Skeletal muscle tissue (tissue), 3 donors: ENCODE measurements at regions not wholly inside any gene's neighbourhood (a gene's known extent, or its start where the extent isn't known, plus 50 kb on each side); places are given as distances from the start of the nearest gene placed in this dataset.

ENCODE experiments used
- H3K27ac ChIP-seq: one replicate; pipeline ENCODE4 v1.7.0; 2013; ENCODE audit warnings: mild to moderate bottlenecking, low read depth, low read length, inconsistent platforms
- H3K27me3 ChIP-seq, 3 donors: one replicate each; pipeline ENCODE4 v1.7.0; 2013; ENCODE audit warnings: low read length in 3 of 3; ENCODE audit not compliant: control insufficient read depth in 3 of 3, insufficient read depth in 3 of 3
- H3K36me3 ChIP-seq, 3 donors: one replicate each; pipeline ENCODE4 v1.7.0; 2013; ENCODE audit warnings: low read length in 3 of 3; ENCODE audit not compliant: control insufficient read depth in 3 of 3, insufficient read depth in 3 of 3
- H3K4me1 ChIP-seq, 3 donors: one replicate each; pipeline ENCODE4 v1.7.0; 2013; ENCODE audit warnings: low read length in 3 of 3, mild to moderate bottlenecking in 3 of 3; ENCODE audit not compliant: control insufficient read depth in 3 of 3, insufficient read depth in 3 of 3
- H3K4me3 ChIP-seq, 3 donors: one replicate each; pipeline ENCODE4 v1.7.0; 2013; ENCODE audit warnings: low read length in 3 of 3
- H3K9ac ChIP-seq, 3 donors: one replicate each; pipeline ENCODE4 v1.7.0; 2013; ENCODE audit warnings: low read length in 3 of 3, mild to moderate bottlenecking in 3 of 3, moderate library complexity in 2 of 3, low read depth in 1 of 3
- H3K9me3 ChIP-seq, 3 donors: one replicate each; pipeline ENCODE4 v1.7.0; 2013; ENCODE audit warnings: low read length in 3 of 3; ENCODE audit not compliant: control insufficient read depth in 3 of 3
- donor health status: Osteomylitis.

GRCh38 chr5:40394698-40395097 lies 285.0 kb upstream of the PTGER4 start:
- H3K36me3 ChIP-seq = no peaks in the 10 kb centered on the region
- peaks cover 0 to 6% (median 0%) of the 10 kb centered on the region in 3 donors for H3K4me1 ChIP-seq
- H3K27me3 ChIP-seq = no peaks in the 10 kb centered on the region
- H3K27ac ChIP-seq = no peak overlapping the region
- no peaks in the 10 kb centered on the region for H3K9me3 ChIP-seq
- H3K9ac ChIP-seq = no peak overlapping the region
- H3K4me3 ChIP-seq = no peak overlapping the region

- Histone ChIP-seq H3K27ac (no peak overlapping the region), H3K9ac (no peak overlapping the region), H3K4me3 (no peak overlapping the region), H3K9me3 (no peaks in the 10 kb centered on the region), H3K36me3 (no peaks in the 10 kb centered on the region), H3K27me3 (no peaks in the 10 kb centered on the region), H3K4me1 (peaks cover 0 to 6% (median 0%) of the 10 kb centered on the region in 3 donors)
Observed at GRCh38 chr5:40391642-40392041, 288.1 kb upstream of the PTGER4 start.

DNA sequence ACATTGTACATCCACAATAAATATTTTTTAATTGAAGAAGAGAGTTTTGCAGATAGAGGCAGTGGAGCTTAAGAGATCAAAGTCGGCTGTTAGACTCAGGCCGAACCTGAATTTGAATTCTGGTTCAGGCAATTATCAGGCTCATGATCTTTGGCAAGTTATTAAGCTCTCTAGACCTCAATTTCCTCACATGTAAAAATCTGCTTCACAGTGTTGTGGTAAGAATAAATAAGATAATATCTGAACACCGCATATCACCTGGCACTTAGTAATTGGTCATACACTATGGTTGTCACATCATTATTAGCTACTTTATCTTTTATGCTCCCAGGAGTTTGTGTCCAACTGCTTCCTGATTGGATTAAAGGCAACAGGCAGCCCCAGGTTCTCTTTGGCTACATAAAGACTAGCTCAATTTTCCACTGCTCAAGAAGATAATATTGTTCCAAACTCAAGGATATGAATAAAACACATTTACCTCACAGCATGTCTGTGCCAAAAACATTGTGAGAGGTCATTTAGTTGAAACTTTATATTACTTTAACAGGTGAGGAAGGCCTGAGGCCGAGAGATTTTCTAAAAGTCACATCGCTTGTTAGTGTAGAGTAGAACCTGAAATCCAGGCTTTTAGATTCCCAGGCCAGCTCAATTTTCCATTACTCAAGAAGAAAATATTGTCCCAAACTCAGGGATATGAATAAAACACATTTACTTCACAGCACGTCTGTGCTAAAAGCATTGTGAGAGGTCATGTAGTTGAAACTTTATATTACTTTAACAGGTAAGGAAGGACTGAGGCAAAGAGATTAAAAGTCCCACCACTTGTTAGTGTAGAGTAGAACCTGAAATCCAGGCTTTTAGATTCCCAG lies 289.2 kb upstream of the PTGER4 start:
- Histone ChIP-seq H3K4me3 (no peak overlapping the region), H3K9ac (no peak overlapping the region), H3K36me3 (no peaks in the 10 kb centered on the region), H3K27ac (no peak overlapping the region), H3K27me3 (no peaks in the 10 kb centered on the region), H3K9me3 (no peaks in the 10 kb centered on the region), H3K4me1 (peaks cover 0 to 6% (median 0%) of the 10 kb centered on the region in 3 donors)

- Histone ChIP-seq H3K9me3 (no peaks in the 10 kb centered on the region), H3K4me3 (no peak overlapping the region), H3K27ac (no peak overlapping the region), H3K36me3 (no peaks in the 10 kb centered on the region), H3K27me3 (no peaks in the 10 kb centered on the region), H3K4me1 (peaks cover 0 to 6% (median 0%) of the 10 kb centered on the region in 3 donors), H3K9ac (no peak overlapping the region)
Observed at GRCh38 chr5:40389591-40389990, 290.1 kb upstream of the PTGER4 start.

GRCh38 chr5:40386289-40386688 lies 293.4 kb upstream of the PTGER4 start:
- H3K4me1 ChIP-seq = no peaks in the 10 kb centered on the region
- no peaks in the 10 kb centered on the region for H3K9me3 ChIP-seq
- H3K4me3 ChIP-seq = no peak overlapping the region
- no peaks in the 10 kb centered on the region for H3K27me3 ChIP-seq
- H3K36me3 ChIP-seq = no peaks in the 10 kb centered on the region
- H3K27ac ChIP-seq = no peak overlapping the region
- no peak overlapping the region for H3K9ac ChIP-seq

- H3K36me3 ChIP-seq = no peaks in the 10 kb centered on the region
- H3K27me3 ChIP-seq = no peaks in the 10 kb centered on the region
- H3K9me3 ChIP-seq = no peaks in the 10 kb centered on the region
- no peaks in the 10 kb centered on the region for H3K4me1 ChIP-seq
- H3K27ac ChIP-seq = no peak overlapping the region
- H3K4me3 ChIP-seq = no peak overlapping the region
- H3K9ac ChIP-seq = no peak overlapping the region
Observed at GRCh38 chr5:40385544-40385943, 294.2 kb upstream of the PTGER4 start.

- no peaks in the 10 kb centered on the region for H3K4me1 ChIP-seq
- no peak overlapping the region for H3K27ac ChIP-seq
- no peaks in the 10 kb centered on the region for H3K36me3 ChIP-seq
- H3K4me3 ChIP-seq = no peak overlapping the region
- H3K27me3 ChIP-seq = no peaks in the 10 kb centered on the region
- H3K9ac ChIP-seq = no peak overlapping the region
- no peaks in the 10 kb centered on the region for H3K9me3 ChIP-seq
Observed at GRCh38 chr5:40384782-40385390, 294.8 kb upstream of the PTGER4 start.

DNA sequence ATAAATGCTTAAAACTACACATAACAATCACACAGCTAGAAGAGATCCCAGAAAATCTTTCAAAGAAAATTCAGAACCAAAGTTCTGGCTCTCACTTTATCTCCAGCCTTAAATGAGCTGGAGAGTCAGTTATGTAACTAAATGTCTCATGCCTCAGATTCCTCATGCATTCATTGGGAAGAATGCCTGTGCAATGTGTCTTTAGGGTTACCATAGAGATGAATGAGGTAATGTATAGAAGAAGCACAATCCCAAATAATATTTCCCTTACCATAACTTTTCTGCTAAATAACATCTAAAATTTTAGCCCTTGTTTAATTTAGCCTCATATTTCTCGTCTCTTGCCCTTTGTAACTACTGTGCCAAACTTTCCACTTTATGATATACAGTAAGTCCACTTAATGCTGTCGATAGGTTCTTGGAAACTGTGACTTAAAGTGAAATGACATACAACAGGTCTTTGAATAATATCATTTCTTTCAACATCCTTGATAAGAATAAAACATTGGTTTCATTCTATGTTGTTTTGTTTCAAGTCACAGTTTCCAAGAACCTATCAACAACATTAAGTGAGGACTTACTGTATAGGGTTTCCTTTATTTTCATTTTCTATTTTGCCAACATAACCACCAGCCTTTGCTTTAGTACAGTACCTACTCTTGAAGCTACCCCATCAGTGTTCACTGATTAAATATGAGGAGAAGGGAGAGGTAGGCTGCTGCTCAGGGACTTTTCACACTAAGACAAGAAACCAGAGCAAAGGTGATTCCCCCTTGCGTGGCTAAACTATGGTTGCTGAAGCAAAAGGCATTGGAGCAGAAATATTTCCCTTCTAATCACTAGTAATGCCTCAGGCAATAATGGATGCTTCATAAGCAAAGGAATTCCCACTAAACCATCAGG lies 295.7 kb upstream of the PTGER4 start:
- H3K36me3 ChIP-seq = no peaks in the 10 kb centered on the region
- no peak overlapping the region for H3K27ac ChIP-seq
- H3K4me3 ChIP-seq = no peak overlapping the region
- no peaks in the 10 kb centered on the region for H3K9me3 ChIP-seq
- H3K4me1 ChIP-seq = no peaks in the 10 kb centered on the region
- H3K9ac ChIP-seq = no peak overlapping the region
- H3K27me3 ChIP-seq = no peaks in the 10 kb centered on the region

DNA sequence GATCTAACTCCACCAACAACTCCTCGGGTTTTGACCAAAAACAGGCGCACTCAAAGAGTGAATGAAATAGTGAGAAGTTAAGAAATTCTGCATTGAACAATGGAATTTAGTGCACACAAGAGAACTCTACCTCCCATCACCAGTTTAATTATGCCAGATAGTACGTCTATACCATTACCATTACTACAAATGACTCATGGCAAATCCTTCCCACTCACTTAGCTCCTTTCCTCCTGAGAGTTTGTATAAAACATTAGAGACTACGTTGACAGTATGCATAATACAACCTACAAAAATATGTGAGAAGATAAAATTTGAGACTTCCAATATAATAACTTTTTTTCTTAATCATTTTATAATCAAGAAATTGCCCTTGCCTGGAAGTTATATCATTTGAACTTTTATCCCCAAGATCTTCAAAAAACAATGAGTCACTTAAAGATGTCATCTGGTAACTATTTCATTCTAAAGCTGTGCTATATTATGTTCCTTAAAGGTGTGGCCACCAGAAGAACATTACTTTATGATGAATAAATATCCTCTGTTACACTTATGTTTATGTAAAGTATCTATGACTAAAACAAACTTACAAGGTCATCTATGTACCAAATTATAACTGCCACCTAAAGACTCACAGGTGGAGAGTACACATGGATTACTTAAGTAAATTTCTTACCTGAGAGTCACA lies 297.9 kb upstream of the PTGER4 start:
- Histone ChIP-seq H3K4me1 (no peaks in the 10 kb centered on the region), H3K27me3 (no peaks in the 10 kb centered on the region)

More for the DNA sequence above, 297.9 kb upstream of the PTGER4 start:
- Histone ChIP-seq H3K4me3 (no peak overlapping the region), H3K9me3 (no peaks in the 10 kb centered on the region), H3K9ac (no peak overlapping the region), H3K36me3 (no peaks in the 10 kb centered on the region), H3K27ac (no peak overlapping the region)
